HG03095 (cell line): ENCODE measurements at regions not wholly inside any gene's neighbourhood (a gene's known extent, or its start where the extent isn't known, plus 50 kb on each side); places are given as distances from the start of the nearest gene placed in this dataset.
A peak's percentile ranks its signal among the peaks of the same experiment; 100 is the strongest.

Source experiments
- ATAC-seq: cut with Tn5 transposase; IDR thresholded peaks from one replicate; pipeline ENCODE4 v1.9.1; 2021; ENCODE audit warnings: moderate library complexity; ENCODE audit not compliant: unreplicated experiment

DNA sequence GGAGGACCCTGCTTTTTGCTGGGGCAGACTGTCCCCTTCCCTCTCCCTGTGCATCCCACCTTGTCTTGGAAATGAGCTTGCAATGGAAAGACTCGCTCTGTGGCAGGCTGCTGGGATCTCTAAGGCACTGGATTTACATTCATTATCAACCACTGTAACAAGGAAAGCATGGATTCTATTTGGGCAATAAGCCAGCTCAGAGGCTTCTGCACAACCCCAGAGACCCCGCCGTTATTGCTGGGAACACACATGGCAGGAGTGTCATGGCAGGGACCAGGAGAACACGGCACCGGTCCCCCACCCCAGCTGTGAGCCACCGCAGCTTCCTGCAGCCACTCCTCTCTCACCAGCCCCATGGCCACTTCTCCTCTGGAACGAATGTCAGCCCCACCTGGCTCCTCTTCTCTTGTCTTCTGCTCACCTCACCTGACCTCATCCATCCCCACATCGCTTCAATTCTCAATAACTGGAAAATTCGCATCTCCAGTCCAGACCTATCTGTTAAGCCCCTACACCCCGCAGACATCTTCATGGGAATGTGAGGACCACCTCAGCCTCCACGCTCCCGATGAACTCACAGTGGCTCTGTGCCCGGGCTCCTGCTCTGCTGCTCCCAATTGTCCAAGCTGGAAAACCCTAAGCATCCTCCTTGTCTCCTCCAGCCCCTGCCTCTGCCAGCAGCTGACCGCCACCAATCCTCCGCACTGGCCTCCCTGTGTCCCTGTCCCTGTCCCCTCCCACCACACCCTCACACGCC, 181.5 kb downstream of the USP12 start:
- ATAC-seq: no peak

DNA sequence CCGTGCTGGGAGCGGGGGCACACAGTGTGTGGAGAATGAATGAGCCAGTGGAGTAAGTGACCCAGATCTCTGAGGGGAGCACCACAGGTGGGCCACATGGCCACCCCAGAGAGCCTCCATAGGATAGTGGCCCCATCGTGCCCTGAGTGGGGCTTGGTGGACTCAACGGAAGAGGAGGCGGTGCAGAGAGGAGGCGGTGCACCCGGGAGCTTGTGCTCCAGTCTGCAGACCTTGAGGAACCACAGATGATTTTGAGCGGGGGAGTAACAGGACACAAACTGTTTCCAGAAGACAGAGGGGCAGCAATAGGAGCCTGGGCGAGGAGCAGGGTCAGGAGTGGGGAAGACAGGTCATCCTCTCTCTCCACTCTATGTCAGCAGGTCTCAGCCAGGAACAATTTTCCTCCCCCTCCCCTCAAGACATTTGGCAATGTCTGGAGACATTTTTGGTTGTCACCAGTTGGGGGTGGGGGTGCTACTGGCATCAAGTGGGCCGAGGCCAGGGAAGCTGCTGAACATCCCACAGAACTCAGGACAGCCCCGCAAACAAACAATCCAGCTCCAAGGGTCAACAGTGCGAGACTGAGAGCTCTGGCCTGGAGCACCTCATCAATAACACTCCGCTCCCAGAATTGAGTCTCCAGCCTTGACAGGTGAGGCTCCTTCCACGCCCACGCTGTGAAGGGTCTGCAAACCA, 182.2 kb downstream of the USP12 start:
- no peak for ATAC-seq

DNA sequence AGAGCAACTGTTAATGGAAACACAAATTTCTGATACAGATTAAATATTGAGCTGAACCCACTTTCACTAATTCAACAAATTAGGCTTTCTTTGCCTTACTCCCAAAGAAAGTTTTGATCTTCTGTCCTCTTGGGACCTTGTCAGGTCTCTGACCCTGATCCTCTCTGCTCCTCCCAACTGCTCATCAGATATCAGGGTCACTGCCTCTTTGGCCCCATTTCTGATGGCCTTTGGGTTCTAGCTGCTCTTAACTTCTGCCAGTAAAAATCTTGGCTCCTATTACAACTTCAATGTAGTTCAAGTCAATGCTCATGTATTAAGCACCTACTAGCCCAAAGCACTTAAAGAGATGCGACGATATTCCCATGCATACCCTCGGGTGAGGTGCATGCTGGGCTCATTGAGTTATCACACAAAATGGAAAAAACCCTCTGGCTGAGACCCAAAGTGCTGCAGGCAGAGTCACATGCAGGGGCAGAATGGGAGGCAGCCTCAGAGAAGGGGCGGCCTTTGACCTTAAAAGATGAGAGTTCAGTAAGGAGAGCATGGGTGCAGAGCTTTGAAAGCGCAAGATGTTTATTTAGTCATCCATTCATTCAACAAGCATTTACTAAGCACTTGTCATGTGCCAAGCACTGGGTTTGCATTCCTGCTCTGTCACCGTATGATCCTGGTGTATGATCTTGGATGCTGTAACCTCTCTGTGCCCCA, 183.4 kb downstream of the USP12 start:
- no peak for ATAC-seq

DNA sequence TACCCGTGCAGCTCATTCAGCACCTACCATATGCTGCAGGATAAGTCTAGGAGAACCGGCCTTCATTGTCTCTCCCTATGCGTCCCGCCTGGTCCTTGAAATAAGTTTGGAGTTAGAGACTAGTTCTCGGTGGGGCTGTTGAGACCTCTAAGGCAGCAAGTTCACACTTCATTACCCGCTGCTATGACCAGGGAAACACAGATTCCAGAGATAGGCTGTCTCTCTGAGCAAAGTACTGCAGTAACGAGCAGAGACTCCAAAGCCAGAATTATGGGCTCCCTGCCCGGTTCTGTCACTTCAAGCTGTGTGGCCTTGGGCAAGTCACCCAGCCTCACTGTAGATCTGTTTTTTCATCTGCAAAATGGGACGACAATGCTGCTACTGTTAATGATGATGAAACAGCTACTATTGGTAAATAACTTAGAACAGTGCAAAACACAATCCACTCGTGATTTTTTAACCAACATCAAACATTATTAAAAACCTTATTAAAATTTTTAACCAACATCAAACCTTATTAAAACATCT, 184.1 kb downstream of the USP12 start:
- ATAC-seq: no peak

DNA sequence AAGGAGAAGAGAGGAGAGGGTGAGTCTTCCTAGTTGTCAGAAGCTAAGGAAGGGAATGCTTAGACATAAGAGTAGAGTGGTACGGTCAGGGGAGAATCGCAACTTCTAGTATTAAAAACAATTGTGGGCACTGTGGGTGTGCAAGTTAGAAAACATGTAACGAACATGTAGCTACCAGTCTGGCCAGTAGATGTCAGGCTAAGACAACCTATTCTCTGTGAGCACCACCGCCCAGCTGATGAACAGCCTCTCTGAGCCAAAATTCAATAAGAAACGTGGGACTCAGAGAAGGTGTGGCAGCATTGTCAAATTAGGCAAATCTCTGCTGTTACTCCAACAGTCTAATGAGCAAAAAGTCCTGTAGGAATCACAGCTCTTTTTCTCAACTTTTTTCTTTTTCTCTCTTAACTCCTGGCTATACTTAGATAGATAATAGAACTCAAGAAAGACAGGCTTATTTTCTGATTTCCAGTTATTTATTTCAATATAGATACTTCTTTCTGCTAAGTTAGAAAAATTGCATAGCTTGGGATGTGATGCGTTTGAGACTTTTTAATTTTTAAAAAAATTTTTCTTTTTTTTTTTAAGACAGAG, 186.2 kb downstream of the USP12 start:
- peak; percentile 83 for ATAC-seq

DNA sequence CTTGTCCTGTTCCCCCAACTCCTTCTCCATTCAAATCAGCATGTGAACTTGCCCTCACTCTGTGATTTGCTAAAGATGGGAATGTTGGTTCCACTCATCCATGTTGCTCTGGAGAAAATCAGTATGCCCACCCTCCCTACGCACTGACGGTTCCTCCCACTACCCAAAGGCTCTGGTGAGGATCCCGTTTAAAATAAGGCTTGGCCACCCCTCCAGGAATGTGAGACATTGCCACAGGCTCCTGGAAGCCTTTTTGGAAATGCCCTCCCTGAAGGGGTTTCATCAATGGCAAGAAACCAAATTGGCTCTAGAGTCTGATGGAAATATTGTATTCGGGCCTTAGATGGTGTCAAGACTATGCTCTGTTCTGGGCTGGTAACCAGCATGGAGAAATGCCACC, 187.3 kb downstream of the USP12 start:
- ATAC-seq: no peak

DNA sequence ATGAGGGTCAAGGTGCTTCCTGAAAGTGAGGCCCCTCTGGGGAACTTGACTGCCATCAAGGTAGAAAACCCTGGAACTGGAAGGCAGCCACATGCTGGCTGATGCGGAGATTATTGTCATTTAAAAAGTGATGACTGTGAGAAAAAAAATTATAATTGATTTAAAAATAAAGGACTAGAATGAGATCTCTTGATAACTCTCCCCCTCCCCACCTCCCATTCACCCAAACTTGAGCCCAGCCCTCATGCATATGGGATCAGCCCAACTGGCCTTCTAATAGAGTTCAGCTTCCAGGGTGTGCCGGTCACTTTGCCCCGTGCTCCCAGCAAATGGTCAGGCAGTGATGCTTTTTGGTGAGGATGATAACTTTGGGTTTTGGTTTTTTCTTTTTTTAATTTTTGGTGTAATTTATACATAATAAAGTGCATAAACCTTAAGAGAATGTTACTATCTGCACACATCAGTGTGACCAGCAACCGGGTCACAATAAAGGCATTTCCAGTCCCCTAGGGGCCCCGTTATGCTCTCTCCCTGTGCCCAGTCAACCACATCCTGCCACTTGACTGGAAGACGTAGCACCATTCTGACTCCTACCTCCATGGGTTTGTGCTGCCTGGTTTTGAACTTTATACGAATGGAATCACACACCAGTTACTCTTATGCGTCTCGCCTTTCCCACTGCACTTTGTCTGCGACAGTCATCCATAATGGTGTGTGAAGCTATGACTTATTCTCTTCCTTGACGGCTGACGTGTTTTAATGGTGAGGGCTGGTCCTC, 187.9 kb downstream of the USP12 start:
- ATAC-seq: no peak

DNA sequence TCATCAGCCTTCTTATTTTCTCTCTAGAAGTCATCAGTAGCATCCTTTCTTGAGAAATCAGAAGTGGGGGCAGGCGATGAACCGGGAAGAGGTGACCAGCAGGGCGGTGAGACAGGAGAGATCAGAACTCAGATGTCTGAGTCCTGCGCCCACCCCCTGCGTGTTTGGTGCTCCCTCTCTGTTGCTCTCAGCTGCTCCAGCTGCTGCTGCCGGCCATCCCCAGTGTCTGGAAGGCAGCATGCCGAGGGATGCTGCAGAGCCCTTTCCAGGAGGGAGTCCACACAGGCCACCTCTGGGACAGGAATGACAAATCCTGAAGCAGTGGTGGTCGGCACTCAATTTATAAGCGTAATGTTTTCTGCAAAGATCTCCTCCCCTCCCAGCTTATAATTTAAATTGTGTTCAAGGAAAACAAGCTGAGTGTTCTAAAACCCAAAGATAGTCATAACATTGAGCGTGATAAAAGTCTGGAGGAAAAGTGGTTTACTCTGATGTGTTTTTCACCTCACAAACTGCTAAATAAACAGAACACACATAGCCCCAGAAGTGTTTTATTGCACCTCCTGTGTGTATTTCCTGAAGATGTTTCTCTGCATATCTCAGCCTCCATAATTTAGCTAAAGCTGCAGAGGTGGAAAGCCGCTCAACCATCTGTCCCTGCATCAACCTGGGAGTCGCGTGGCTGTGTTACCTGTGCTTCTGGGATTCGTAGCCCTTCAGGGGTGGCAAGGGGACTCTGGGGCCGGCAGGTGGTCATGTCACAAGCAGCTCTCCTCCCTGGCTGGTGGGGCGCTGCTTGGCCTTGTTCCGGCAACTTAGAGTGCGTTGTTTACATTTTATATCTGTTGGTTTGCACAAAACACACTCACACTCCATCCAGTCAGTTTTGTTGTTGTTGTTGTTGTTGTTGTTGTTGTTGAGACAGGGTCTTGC, 191.2 kb downstream of the USP12 start:
- no peak for ATAC-seq

DNA sequence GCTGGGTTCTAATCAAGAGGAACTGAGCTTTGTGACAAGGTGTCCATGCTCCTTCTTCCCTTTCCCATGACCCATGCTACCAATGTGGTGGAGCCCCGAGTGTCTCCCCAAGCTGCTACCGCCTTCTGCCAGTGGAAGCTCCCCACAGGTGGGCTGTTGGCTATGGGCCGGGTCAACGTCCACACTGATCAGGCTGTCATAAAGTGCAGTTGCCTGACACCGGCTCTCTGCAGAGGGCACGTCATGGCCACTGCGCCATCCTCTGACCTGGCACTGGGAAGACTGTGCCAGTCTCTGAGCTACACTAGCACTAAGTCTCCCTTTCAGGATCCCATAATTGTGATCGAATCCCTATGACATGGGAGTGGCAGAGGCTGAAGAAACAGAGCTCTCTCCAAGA, 192.3 kb downstream of the USP12 start:
- ATAC-seq: no peak

DNA sequence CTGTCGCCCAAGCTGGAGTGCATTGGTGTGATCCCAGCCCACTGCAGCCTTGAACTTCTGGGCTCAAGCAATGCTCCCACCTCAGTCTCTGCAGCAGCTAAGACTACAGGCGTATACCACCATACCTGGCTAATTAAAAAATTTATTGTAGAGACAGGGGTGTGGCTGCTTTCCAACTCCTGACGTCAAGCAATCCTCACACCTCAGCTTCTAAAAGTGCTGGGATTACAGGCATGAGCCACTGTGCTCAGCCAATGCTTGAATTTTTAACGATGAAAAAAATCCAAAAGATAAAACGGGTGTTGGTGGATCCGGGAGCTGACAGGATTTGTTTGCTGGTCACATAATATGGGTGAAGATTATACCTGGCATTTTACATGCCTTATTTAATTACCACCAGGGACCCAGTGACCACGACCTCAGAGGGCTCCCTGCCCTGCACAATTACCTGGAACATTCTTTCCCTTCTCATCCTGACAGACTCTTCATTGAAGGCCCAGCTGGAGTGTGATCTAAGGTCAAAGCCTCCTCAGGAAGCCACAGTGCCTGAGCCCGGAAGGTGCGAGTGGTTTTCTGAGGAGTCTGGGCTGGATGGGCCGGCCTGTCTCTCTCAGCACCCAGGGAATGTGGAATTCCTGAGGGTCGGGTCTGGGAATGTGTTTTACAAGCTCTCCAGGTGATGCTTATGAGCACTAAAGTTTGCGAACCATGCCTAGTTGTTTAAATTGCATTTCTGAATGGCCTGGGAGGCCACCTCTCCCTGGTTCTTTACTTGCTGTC, 193.3 kb downstream of the USP12 start:
- ATAC-seq: no peak

DNA sequence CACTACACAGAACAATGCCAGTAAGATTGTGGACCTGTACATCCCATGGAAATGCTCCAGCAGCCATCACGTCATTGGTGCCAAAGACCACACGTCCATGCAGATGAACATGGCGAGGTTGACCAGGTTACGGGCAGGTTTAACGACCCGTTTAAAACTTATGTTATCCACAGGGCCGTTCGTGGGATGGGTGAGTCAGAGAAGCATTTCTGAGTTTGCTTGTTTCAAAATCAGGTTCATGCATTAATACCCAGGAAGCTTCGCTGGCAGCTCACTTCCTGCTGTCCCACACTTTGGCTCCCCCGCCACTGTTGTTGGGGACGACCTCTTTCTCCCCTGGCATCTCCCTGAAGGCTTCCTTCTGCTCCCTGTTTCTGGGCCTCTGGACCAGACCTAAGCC, 194.1 kb downstream of the USP12 start:
- no peak for ATAC-seq

DNA sequence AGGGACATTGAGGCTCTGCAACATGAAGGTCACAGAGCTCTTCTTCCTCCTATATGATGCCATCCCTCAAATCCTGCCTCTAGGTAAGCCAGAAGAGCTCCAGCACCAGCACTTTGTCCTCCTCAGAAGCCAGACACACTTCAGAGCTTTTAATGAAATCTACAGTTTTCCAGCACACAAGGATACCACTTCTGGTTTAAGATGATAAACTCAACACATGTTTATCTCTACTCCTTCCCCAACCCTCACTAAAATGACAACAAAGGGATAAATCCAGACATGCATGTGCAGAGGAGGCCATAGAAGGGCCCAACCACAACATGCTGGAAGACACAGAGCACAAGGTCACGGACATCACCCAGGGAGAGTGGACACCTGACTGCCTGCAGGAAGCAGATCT, 195.3 kb downstream of the USP12 start:
- no peak for ATAC-seq

DNA sequence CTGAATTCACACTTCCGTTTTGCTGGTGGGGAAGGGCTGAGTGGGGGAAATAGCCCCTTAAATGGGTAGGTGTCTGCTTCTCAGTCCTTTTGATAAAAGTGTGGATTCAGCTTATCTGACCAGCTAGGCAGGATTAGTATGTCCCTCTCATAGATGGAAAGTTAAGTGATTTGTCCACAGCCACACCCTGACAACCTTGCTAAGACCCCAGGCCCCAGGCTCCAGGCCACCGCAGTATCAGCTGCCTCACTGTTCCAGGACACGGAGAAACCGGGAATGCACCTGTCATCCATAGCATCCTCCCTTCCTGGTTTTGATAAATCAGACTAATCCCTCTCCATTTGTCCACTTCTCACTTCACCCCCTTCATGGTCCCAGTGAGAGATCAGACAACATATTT, 197.7 kb downstream of the USP12 start:
- ATAC-seq: no peak

DNA sequence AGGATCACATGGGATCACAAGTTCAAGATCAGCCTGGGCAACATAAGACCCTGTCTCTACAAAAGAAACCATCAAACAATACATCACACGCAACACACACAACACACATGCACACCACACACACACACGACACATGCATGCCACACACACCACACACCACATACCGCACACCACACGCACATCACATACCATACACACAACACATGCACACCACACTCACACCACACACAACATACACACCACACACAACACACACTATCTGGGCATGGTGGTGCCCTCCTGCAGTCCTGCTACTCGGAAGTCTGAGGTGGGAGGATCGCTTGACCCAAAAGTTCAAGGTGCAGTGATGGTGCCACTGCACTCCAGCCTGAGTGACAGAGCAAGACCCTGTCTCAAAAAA, 198.3 kb downstream of the USP12 start:
- ATAC-seq: no peak

DNA sequence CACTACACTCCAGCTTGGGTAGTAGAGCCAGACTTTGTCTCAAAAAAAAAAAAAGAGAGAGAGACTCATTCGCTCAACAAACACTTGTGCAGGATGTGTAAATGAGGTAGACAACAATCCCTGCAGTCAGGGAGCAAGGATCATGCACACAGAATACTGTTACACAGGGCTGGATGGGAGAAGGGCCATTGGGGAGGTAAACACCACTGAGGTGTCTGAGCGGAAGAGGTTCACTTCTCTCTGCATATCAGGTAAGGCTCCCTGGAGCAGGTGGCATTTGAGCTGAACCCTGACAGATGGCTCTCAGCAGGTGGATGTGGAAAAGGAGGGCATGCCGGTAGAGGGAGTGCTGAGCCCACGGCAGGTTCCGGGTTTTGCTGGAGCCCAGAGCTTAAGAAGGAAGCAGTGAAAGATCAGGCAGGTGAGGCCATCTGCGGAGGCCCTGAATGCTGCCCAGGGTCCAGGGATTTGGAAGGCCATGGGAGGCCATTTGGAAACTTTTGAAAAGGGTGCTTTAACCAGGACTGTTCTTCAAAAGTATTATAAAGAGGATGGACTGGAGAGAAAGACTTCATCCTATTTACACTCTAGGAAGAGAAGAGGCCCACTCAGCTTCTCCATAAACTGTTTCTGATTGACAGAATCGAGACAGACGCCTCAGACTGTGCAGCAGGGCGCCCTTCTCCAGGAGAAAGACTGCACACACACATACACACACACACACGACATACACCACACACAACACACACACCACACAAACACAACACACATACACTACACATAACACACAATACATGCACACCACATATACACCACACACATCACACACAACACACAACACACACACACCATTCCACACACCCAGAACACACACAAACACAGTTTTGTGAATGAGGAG, 199.4 kb downstream of the USP12 start:
- no peak for ATAC-seq

DNA sequence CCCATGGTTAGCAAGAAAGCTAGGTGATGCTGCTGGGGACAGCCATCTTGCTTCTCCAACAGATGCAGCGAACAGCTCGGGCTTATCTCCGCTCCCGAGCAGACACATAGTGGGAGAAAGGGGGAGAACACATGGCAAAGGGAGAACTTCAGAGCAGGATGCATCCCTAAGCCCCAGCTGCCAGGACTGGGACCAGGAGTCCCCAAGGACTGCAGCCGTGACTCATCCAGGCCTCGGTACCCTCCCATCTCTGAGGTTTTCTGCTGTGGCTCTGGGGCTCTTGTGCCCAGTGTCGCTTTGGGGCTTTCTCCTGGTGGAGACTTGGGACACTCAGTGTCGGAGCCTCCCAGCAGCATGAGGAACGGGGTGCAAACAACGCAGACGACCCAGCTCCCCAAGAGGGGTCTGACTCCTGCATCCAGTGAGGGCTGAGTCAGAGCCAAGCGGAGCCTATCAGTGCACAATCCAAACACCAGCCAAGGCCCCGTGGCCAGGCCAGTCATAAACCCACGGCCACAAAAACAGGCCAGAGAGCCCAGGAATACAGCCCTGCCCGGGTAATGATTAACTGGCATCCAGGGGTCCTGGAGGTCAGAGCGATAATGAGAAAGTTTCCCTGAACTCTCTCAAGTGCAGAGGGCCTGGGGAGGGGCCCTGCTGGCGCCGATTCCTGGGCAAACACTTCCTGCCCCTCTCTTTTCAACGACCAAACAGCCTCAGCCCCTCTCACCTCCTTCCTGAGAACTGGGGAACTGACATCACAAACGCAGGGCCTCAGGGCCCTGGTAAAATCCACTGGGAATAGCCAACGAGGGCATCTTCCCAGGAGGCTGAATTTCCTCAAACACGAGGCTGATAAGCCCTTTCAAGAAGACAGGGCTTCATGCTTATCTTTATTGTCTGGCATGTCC, 202.9 kb downstream of the USP12 start:
- ATAC-seq: no peak
